Skin of body (tissue), 1 donor: ENCODE measurements at regions not wholly inside any gene's neighbourhood (a gene's known extent, or its start where the extent isn't known, plus 50 kb on each side); places are given as distances from the start of the nearest gene placed in this dataset.
"Not testable (repeated sequence)": the region's sequence is repeated elsewhere in the genome, so short reads cannot be mapped to it uniquely, and the experiment has no call there.

Experiments
- DNase-seq: peaks from one replicate; lab custom pipeline; 2025; lab: John Stamatoyannopoulos, UW

DNA sequence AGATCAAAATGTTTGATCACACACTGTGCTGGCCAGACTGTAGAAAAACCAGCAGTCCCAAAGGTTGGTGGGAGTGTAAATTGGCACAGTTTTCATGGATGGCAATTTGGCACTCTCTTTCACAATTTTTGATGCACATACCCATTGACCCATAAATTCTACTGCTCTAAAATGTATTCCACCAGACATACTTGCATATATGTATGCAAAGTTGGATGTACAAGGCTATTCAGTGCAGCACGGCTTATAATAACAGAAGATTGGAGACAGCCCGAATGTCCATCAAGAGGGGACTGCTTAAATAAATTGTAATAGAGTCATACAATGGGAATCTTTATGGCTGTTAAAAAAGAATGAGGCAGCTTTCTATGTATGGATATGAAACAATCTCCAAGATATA lies 101.7 kb upstream of the TOP1 start:
- DNase-seq, result no peak

GRCh38 chr20:40930561-40930960 lies 98.1 kb upstream of the TOP1 start:
- DNase-seq, result no peak

GRCh38 chr20:40931410-40932044 lies 97.1 kb upstream of the TOP1 start:
- DNase-seq, result no peak

GRCh38 chr20:40932436-40932835 lies 96.2 kb upstream of the TOP1 start:
- no peak for DNase-seq

DNA sequence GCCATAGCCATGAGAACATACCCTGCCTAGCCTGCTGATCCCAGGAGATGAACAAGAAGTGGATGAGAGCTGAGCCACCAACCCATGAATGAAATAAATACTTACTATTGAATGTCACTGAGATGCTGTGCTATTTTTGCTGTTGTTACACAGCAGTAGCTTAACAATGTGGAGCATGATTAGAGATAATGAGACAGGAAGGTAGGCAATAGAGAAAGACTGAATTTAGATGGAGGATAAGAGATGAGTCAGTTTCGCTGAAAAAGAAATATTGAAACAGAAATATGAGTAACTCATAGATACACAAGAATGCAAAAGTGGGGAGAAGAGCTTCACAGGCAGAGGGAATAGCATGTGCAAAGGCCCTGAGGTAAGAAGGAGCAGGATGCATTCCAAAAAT lies 94.9 kb upstream of the TOP1 start:
- DNase-seq, result no peak

- DNase-seq, result no peak
Observed at GRCh38 chr20:40938020-40938419, 90.6 kb upstream of the TOP1 start.

GRCh38 chr20:40939667-40940066 lies 89.0 kb upstream of the TOP1 start:
- no peak for DNase-seq

- no peak for DNase-seq
Observed at GRCh38 chr20:40941133-40941610, 87.5 kb upstream of the TOP1 start.

DNA sequence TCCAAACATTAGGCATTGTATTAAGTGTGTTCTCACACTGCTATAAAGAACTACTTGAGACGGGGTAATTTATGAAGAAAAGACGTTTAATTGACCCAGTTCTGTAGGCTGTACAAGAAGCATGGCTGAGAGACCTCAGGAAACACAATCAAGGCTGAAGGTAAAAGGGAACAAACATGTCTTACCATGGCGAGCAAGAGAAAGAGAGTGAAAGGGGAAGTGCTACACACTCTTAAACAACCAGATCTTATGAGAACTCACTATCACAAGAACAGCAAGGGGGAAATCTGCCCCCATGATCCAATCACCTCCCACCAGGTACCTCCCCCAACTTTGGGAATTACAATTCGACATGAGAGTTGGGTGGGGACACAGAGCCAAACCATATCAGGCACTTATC lies 86.6 kb upstream of the TOP1 start:
- DNase-seq, result no peak

DNA sequence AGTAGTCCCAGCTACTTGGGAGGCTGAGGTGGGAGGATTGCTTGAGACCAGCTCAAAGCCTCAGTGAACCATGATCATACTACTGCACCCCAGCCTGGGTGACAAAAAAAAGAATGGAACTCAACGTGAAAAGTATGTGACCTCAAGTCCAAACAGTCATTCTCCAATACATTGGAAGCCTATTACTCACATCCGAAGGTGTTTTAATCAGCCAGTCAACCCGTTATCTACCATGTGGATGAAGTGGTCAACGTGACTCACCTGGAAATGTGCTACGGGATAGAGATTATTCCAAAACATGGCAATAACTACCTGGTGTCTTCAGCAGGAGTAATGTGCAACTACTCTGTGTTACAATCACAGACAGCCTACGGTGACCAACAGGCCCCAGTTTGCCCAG lies 85.8 kb upstream of the TOP1 start:
- no peak for DNase-seq

GRCh38 chr20:40943591-40943990 lies 85.0 kb upstream of the TOP1 start:
- DNase-seq, result no peak

DNA sequence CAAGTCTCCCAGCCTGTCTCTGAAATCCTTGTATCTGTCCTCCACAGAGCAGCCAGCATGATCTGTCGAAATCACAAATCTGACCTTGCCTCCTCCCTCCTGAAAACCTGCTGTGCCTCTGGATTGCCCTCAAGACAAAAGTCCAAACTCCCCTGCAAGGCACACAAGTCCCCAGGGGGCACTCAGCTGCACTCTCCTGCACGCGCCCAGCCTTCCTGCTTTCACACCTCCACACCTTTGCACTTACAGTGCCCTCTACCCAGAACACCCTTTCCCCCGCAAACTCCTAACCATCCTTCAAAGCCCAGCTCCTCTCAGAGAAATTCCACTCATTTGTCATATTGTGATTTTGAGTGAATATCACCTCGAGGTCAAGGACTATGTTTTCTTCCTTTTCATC lies 83.4 kb upstream of the TOP1 start:
- no peak for DNase-seq

DNA sequence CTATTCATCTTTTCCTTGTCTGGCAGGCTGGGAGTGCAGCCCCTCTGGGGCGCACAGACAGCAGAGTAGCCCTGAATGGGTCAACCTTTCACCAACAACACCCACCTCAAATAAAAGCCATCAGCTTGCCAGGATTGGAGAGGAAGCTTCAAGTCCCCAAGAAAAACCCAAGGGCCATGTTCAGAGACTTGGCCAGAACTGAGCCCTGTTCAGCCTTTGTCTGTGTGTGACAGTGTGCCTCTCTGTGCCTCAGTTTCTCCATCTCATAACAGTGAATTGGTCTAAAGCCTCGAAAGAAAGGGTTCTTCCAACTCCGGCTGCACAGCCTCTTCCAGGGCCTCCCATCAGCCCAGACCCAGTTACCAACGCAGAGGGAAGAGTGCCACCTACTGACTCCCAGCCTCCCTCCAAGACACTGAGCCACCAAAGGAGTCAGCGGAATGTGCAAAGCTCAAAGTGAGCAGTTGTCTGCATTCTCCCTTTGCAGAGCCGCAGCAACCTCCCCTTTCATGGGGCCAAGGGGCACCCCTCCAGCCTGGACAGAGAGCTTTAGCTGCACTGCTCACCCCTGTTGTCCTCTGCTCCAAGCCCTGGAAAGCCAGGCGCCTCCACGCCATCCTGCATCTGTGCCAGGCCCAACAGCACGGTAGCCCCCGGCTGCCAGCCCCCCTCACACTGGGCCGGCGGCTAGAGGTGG lies 82.7 kb upstream of the TOP1 start:
- DNase-seq, result peak; percentile 42

- DNase-seq, result no peak
Observed at GRCh38 chr20:40946451-40946850, 82.2 kb upstream of the TOP1 start.

- no peak for DNase-seq
Observed at GRCh38 chr20:40948465-40949267, 80.0 kb upstream of the TOP1 start.

DNA sequence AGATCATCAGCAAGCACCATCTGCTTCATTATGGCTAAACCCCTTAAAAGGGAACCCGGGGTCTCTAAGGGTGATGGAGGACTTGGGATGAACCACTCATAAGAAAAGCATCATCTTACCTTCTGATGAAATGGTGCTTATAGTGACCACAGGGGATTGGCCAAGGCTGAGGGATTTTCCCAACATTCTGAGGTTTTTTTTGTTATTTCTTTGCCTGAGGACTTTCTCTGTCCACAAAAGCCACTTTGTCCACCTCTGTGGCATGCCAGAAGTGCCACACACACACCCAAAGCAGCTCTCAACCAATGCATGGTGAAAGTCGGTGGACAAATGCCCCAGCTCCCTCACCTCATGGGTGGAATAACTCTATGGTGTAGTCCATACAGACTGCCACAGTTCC lies 79.3 kb upstream of the TOP1 start:
- DNase-seq, result no peak

DNA sequence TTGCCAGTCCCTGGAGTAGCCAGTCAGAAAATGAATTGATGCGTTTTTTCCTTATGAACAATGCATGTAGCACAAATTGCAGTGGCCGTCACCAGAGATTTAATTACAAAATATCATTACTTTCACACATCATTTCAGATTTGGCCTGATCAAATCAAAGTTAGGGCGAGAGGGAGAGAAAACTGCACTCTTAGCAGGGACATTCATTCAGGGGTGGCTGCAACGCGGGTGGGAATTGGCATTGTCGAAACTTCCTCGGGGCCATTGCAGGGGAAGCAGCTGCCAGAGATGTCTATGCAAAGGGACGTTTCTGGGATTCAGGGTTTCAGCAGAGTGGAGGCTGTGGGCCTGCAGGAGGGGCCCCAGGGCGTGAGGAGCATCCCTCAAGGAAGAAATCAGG lies 76.5 kb upstream of the TOP1 start:
- DNase-seq, result no peak

- DNase-seq, result no peak
Observed at GRCh38 chr20:40953416-40953815, 75.2 kb upstream of the TOP1 start.

DNA sequence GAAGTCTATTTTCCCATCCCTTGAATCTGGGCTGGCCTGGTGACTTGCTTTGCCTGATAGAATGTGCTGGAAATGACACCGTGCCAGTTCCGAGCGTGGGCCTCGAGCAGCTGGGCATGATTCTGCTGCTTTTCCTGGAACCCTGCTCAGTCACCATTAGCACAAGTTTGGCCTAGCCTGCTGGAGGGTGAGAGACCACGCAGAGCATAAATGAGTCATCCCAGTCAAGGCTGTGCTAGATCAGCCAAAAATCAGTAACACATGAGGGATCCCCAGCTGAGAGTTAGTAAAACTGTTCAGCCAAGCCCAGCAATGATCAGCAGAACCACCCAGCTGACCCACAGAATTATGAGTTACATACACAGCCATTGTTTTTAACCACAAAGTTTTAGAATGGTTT lies 74.8 kb upstream of the TOP1 start:
- no peak for DNase-seq

DNA sequence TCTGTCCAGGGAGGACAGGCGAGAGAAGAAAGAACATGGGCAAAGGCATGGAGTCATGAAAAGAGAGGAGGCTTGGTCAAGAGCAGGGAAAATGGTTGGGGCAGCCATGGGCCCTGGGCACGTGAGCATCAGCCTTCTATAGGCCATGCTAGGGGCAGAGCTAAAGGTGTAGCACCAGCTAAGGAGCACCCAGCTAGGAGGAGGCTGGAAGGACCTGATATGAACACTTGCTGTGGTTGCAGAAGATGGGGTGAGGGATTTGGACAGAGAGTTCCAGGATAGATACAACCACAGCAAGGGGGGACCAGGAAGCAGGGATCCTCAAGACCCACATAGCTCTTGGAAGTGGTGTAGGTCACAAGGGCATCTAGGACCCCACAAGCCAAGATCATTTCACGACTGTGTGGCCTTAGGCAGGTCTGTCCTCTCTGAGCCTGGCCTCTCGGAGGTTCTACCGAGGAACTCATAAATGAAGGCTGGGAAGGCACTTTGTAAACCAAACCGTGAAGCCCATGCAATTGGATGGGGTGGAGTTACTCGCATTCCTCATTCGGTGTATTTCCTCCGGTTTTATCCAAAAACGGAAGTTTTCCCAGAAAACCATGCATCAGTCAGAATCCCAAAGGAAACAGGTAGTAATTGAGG lies 74.0 kb upstream of the TOP1 start:
- DNase-seq, result no peak

DNA sequence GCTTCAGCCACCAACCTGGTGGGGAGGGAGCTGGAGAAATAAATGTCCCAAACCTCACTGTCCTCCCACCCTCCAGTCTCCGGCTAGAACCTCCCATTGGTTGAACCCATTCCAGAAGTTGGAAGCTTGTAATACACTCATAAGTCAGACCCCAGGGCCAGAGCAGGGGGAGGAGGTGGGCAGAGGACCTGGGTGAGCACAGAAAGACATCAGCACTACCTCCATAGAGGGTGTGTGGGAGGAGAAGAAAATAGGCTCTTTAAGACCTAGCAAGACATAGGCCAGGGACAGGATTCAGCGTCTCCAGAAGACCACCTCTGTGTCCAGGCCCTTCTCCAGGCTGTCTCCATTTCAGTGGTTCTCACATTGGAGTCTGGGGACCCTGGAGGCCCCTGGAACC lies 73.3 kb upstream of the TOP1 start:
- no peak for DNase-seq

GRCh38 chr20:40955826-40956225 lies 72.8 kb upstream of the TOP1 start:
- DNase-seq, result not testable (repeated sequence)
